A673 (cell line): ENCODE measurements at regions not wholly inside any gene's neighbourhood (a gene's known extent, or its start where the extent isn't known, plus 50 kb on each side); places are given as distances from the start of the nearest gene placed in this dataset.

ENCODE experiments used
- BruUV-seq: library from RNA; stranded (reverse); fragments of 400-500 nt; replicated peaks from 2 replicates; lab custom pipeline; 2021; lab: Mats Ljungman, UMichigan
- CTCF ChIA-PET: fragments of 300-600 bp; sonication (Branson Sonifier 250); formaldehyde crosslinking; loops from one replicate; lab custom pipeline; 2022; ENCODE audit warnings: antibody characterized with exemption; lab: Charles Lee
- POLR2A ChIA-PET: fragments of 300-600 bp; sonication (Branson Sonifier 250); formaldehyde crosslinking; loops from one replicate; lab custom pipeline; 2022; ENCODE audit warnings: antibody characterized with exemption; ENCODE audit not compliant: low non-redundant PET; lab: Charles Lee
- DNase-seq: peaks from one replicate; pipeline ENCODE4 v3.0.0-alpha.2; 2015; ENCODE audit warnings: low spot score
- H3K27ac ChIP-seq: fragments of 200-600 bp; sonication (generic); 2 replicates; pipeline ENCODE4 v1.5.1; 2016; ENCODE audit warnings: mixed run types, low read depth, mild to moderate bottlenecking, mixed read lengths, antibody characterized with exemption, low read length; ENCODE audit not compliant: poor library complexity, severe bottlenecking
- H3K27me3 ChIP-seq: fragments of 200-600 bp; sonication (generic); replicated peaks from 2 replicates; pipeline ENCODE4 v1.6.1; 2017; ENCODE audit warnings: mixed run types, low read depth, mild to moderate bottlenecking, mixed read lengths, antibody characterized with exemption, low read length; ENCODE audit not compliant: insufficient read depth, poor library complexity
- H3K36me3 ChIP-seq: fragments of 200-600 bp; sonication (generic); 2 replicates; pipeline ENCODE4 v1.6.1; 2016; ENCODE audit warnings: mixed run types, mild to moderate bottlenecking, mixed read lengths, antibody characterized with exemption, low read length; ENCODE audit not compliant: insufficient read depth, poor library complexity, severe bottlenecking
- H3K4me1 ChIP-seq: fragments of 200-600 bp; sonication (generic); 2 replicates; pipeline ENCODE4 v1.6.1; 2017; ENCODE audit warnings: mixed run types, mild to moderate bottlenecking, mixed read lengths, antibody characterized with exemption, low read length; ENCODE audit not compliant: insufficient read depth, poor library complexity, severe bottlenecking
- H3K4me3 ChIP-seq: fragments of 200-600 bp; sonication (generic); 2 replicates; pipeline ENCODE4 v1.5.1; 2016; ENCODE audit warnings: low read depth, mixed run types, mild to moderate bottlenecking, mixed read lengths, low read length; ENCODE audit not compliant: poor library complexity, severe bottlenecking
- H3K9me3 ChIP-seq: fragments of 200-600 bp; sonication (generic); 2 replicates; pipeline ENCODE4 v1.6.1; 2016; ENCODE audit warnings: mixed run types, low read depth, mild to moderate bottlenecking, mixed read lengths, antibody characterized with exemption, low read length; ENCODE audit not compliant: poor library complexity, severe bottlenecking
- CTCF ChIP-seq: fragments of 300-800, 200-600 bp; sonication (generic); conservative IDR thresholded peaks from 2 replicates; pipeline ENCODE4 v1.5.1; 2017; ENCODE audit warnings: low read depth, mild to moderate bottlenecking, antibody characterized with exemption, low read length, moderate library complexity, mixed read lengths
- EZH2 ChIP-seq: fragments of 200-600 bp; sonication (generic); IDR thresholded peaks from 2 replicates; pipeline ENCODE4 v1.6.1; 2017; ENCODE audit warnings: borderline replicate concordance, low read depth, mild to moderate bottlenecking, mixed read lengths, antibody characterized with exemption, low read length; ENCODE audit not compliant: poor library complexity, severe bottlenecking
- intact Hi-C: fragments of 100-400 bp; cut with micrococcal nuclease; formaldehyde crosslinking; loops from one replicate; pipeline ENCODE4 v1.10.0; 2022; ENCODE audit not compliant: unreplicated experiment

- ChIA-PET CTCF (no interaction called here), POLR2A (no interaction called here)
- no peak for DNase-seq
- no peaks in the 10 kb centered on the region for H3K9me3 ChIP-seq
- H3K27me3 ChIP-seq, result no peaks in the 10 kb centered on the region
- intact Hi-C loops, result no loop called here
- H3K36me3 ChIP-seq, result no peaks in the 10 kb centered on the region
- H3K27ac ChIP-seq, result no peak overlapping the region
- no TSS peak for BruUV-seq
- no peak for TF ChIP-seq CTCF
- no peak for TF ChIP-seq EZH2
- H3K4me1 ChIP-seq, result no peaks in the 10 kb centered on the region
- H3K4me3 ChIP-seq, result no peak overlapping the region
These were observed 569.2 kb downstream of the STK39 start for GRCh38 chr2:167678158-167678557.

- H3K27me3 ChIP-seq, result no peaks in the 10 kb centered on the region
- no peak overlapping the region for H3K4me3 ChIP-seq
- no peak overlapping the region for H3K27ac ChIP-seq
- H3K4me1 ChIP-seq, result no peaks in the 10 kb centered on the region
- BruUV-seq, result no TSS peak
- TF ChIP-seq CTCF (no peak), EZH2 (no peak)
- DNase-seq, result no peak
- H3K9me3 ChIP-seq, result peaks cover 7% of the 10 kb centered on the region
- intact Hi-C loops, result no loop called here
- ChIA-PET CTCF (no interaction called here), POLR2A (no interaction called here)
- no peaks in the 10 kb centered on the region for H3K36me3 ChIP-seq
These were observed 571.5 kb downstream of the STK39 start for GRCh38 chr2:167675906-167676305.

GRCh38 chr2:167670588-167670987, 576.8 kb downstream of the STK39 start:
- Histone ChIP-seq H3K4me1 (no peaks in the 10 kb centered on the region), H3K36me3 (no peaks in the 10 kb centered on the region), H3K4me3 (no peak overlapping the region), H3K9me3 (peaks cover 14% of the 10 kb centered on the region), H3K27ac (no peak overlapping the region), H3K27me3 (no peaks in the 10 kb centered on the region)
- intact Hi-C loops, result no loop called here
- TF ChIP-seq EZH2, result no peak
- TF ChIP-seq CTCF, result no peak
- no peak for DNase-seq
- no TSS peak for BruUV-seq
- CTCF ChIA-PET, result no interaction called here
- POLR2A ChIA-PET, result no interaction called here
